Activated CD8-positive, alpha-beta memory T cell treated with anti-CD3 and anti-CD28 coated beads for 36 hours (primary cell): ENCODE measurements at regions not wholly inside any gene's neighbourhood (a gene's known extent, or its start where the extent isn't known, plus 50 kb on each side); places are given as distances from the start of the nearest gene placed in this dataset.

Source experiments
- CTCF ChIA-PET: fragments of 350-600 bp; sonication (Branson Sonifier 250); formaldehyde crosslinking; loops from one replicate; lab custom pipeline; 2021; ENCODE audit warnings: antibody characterized with exemption; lab: Charles Lee
- POLR2A ChIA-PET: fragments of 350-600 bp; sonication (Branson Sonifier 250); formaldehyde crosslinking; loops from one replicate; lab custom pipeline; 2021; ENCODE audit warnings: antibody characterized with exemption; lab: Charles Lee

DNA sequence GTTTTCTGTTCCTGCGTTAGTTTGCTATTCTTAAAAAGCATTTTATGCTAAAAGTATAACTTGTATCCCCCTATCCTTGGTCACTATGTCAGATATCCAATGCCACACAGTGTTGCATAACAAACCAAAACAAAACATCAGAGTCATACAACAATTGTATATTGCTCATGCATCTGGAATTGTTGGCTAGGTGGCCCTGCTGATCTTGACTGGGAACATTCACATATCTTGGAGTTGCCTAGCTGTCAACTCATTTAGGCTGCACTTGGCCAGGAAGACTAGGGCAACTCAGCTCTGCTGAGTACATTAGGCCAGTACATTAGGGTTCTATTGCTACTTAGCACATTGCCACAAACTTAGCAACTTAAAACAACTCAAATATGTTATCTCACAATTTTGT is 706.5 kb upstream of the UBE2E2 start:
- ChIA-PET POLR2A (no interaction called here), CTCF (no interaction called here)

DNA sequence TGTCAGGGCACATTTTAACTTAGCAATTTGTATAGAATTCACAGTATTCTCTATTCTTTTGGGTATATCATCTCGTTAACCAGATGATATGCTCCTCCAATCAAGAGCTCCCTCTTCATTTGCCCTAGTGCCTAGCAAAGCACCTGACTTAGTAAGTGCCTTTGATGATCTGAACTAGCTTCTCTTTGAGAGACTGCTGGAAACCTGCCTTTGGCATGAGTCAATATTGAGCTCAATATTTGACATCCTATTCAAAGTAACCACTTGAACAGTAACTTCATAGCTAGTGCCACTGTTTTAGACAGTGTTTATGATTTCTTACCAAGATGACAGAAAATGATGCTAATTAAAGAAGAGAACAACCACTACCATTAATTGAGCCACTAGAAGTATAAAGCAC is 696.3 kb upstream of the UBE2E2 start:
- ChIA-PET CTCF (no interaction called here), POLR2A (no interaction called here)

DNA sequence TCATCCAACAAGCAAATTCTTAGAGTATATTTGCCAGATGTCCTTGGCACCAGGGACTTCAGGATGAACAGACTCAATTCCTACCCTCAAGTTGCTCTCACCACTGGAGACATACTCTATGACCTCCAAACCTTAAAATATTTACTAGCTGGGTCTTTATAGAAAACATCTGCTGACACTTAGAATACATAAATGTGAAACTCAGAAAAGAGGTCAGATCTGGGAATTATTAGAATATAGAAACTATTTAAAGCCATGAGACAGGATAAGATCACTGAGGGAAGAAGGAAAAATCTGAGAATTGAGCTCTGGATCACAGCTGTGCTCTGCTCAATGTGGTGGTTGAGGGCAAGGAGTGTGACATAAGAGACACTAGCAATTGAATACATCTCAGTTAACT is 695.4 kb upstream of the UBE2E2 start:
- CTCF ChIA-PET, result no interaction called here
- POLR2A ChIA-PET, result no interaction called here

DNA sequence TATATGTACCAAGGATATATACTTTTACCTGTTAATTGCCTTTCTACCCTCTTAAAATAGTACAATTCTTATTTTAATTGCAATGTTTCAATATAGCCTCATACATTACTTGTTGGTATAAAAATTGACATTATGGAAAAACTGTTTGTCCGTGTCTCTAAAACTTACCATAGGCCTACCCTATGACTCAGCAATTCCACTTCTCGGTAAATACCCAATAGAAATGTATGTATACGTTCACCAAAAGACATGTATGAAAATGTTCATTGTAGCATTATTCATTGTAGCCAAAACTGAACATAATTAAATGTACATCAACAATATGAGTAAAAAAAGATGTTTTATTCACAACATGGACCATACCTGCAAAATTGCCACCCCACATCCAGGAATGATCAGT is 679.2 kb upstream of the UBE2E2 start:
- ChIA-PET CTCF (no interaction called here), POLR2A (no interaction called here)

DNA sequence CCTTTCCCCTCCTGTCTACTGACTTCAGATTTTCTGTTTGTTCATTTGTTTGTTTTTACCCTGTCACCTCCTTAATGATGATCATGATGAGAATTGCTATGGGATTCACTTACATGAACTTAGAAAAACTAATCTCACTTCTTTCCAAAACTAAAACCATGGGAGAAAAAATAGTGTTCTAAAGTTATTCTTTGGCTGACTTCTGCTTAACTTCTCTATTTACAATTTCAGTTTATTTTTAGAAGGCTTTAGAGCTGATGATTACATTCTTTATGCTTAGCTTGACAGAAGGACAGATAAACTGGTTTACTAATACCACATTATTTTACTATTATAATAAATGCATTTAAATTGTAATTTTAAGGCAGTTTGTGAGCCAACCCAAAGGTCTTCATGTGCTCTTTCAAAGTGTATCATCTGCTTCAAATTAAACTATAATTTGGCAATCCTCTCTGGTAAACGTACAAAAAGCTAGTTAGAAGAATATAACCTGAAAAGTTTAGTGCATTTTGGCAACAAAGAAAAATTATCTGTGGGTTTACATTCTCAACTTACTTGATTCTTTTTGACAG is 676.8 kb upstream of the UBE2E2 start:
- ChIA-PET CTCF (no interaction called here), POLR2A (no interaction called here)

DNA sequence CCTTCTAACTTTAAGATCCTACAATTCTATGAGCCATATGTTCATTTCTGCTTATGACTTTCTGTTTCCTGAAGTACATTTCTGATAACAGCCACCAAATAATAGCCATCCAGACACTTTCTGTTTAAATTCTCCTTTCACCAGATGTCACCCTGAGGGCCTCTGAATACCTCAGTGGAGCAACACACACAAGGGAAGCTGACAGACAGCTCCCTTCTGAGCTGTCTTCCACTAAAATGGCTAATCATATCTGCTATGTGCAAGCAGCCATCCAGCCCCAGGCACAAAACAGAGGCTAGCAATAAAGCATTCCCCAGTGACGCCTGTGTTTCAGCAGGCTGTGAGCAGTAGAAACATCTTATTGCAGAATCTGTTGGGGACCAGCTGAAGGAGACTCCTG is 666.6 kb upstream of the UBE2E2 start:
- ChIA-PET POLR2A (no interaction called here), CTCF (no interaction called here)

DNA sequence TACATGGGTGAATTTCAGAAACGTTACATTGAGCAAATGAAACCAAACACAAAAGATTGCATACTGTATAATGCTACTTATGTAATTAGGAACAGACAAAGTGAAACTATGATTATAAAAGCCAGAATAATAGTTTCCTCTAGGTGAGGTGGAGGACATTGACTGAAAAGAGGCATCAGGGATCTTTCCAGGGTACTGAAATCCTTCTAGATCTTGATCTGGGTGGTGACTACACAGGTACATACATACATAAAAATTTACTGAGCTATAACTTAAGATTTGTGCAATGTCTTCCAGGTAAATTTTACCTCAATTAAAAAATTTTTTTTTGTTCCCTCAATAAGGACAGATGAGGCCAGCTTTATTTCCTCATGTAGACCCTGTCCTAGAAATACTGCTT is 665.6 kb upstream of the UBE2E2 start:
- CTCF ChIA-PET, result no interaction called here
- POLR2A ChIA-PET, result no interaction called here

DNA sequence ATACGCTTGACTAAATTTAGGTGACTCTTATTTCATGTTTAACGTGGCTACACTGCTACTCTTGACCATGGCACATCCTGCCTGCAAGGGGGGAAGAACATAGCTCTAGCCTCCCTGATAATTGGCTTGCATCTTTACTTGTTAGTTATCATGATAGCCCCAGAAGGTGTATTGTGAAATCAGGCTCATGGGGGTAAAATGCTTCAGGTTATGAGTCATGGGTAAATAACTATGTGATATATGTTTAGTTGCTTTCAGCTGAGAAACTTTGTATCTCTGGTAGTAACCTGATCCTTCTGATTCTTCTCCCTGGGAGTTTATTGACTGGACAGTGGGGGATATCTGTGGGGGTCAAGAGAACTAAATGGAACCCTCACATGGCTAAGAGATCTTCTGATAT is 660.8 kb upstream of the UBE2E2 start:
- CTCF ChIA-PET, result no interaction called here

DNA sequence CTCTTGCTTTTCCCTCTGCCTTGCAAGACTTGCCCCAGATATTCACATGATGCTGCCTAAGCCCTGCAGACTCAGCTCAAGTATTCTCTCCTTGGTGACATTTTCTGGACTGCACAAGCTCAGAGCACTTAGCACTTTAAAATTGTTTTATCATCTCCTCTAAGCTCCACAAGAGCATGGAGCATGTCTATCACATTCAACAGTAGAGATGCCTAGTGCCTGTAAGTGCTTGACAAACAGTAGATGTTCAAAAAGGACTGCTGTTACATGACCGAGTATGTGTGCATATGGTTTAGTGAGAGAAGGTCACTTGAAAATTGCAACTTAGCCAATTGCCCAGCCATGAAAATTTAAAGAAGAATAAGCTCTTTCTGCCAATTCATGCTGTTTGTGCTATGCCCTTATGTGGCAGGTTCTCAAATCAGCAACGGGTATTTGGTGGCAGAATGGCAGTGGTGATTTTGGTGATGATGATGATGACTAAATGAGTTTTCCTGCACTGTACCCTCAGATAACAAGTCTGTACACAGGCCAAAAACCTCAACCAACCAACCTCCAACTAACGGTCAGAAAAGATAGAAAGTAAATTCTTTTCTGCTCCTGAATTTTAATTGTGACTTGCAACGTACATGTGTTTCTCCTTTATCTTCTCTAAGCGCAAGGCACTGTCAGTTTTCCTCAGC is 647.2 kb upstream of the UBE2E2 start:
- POLR2A ChIA-PET, result no interaction called here
- CTCF ChIA-PET, result no interaction called here

More for the DNA sequence above, 660.8 kb upstream of the UBE2E2 start:
- POLR2A ChIA-PET, result no interaction called here

DNA sequence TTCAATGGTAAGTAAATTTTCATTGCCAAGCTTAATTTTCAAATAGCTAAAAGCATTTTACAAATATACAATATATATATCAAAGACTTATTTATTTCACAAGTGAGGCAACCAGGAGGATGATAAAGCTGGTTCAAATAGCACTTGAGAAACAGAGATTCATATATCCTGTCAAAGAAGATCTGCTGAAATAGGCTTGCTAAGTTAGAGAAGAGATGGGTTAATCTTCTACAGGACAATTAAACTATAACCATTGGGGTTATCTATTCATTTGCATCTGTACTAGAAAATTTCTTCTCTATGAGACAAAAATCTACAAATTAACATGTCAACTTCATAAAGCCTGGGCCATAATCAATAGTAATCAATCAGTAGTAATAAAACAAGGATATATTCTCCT is 637.7 kb upstream of the UBE2E2 start:
- ChIA-PET POLR2A (no interaction called here), CTCF (no interaction called here)

DNA sequence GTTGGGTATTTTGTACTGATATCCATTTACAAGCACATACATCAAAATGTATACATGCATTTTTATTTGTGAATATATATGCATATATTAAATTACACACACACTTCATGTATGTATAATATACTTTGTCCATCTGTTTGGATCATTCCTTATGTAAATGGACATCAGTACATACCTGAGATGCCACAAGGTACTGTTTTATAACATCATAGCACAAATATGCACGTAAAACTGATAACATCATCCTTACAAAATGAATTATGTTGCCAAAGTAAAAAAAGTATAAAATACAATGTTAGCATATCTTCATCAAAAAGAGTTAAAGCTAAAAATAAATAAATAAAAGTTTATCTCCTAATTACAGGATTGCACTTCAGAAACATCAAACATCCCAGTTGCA is 634.8 kb upstream of the UBE2E2 start:
- ChIA-PET POLR2A (no interaction called here), CTCF (no interaction called here)

DNA sequence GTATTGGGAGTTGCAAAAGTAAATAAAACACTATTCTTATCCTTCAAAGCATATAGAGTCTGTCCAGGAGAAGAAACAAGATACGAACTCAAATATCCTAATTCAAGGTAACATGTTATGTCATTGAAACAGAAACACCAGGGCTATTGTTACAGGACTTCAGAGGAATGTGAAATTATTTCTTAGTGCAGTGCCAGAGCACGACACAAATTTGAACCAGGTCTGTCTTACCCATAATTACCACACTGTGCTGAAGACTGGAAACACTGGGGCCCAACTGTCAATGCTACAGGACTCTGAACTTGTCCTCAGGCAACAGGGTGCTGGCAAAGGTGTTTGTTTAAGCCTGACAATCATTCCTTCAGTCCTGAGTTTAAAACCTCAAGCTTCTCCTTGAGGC is 633.6 kb upstream of the UBE2E2 start:
- ChIA-PET POLR2A (no interaction called here), CTCF (no interaction called here)

DNA sequence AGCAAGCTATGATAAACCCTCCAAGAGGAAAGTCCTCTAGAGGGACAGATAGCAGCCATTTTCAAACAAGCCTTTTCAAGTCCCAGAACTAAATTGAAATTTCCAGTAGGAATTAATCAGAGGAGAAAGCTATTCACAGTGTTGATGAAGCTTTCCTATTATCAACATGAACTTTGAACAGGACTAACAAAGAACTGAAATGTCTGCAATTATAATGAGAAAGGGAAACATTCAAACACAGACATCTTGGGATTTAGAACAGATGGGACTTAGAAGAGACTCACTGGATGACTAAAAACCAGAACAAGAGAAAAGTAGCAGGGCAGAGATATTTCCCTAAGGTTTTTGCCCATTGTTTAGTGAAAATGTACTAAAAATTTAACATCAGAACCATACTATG is 622.1 kb upstream of the UBE2E2 start:
- POLR2A ChIA-PET, result no interaction called here

DNA sequence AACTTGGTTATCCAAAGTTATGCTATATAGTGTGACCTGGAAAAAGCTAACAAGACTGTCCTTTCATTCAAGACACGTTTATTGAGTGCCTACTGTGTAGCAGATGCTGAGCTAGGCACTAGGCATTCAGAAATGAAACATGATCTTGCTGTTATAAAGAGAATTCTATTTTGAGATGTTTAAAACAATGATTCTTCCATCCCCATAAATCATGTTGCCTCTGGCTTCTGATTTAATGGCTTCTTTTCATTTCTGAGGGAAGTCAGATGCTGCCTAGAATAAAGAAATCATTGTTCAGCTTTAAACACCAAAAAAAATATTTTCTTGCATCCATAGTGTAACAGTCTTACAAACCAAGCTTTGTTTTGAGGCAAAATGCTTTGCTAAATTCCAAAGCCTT is 620.9 kb upstream of the UBE2E2 start:
- ChIA-PET CTCF (no interaction called here), POLR2A (no interaction called here)

More for the DNA sequence above, 622.1 kb upstream of the UBE2E2 start:
- CTCF ChIA-PET, result no interaction called here

DNA sequence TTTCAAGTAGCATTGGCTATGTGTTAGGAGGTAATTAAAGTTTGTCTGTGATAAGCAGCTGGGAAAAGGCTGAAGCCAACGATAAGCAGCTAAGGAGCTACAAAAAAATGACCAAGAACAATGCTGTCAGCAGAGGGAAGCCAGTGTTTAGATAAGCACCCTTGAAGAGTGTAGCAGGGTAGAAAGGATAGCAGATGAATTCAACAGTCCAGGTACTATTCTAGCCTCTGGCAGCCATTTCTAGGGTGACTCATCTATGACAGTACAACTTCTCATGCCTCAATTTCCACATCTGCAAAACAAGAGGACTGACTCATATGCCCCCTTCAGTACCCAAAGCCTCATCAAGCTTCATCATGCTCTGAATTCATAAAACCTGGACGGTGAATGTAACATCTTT is 617.6 kb upstream of the UBE2E2 start:
- POLR2A ChIA-PET, result no interaction called here
- CTCF ChIA-PET, result no interaction called here

DNA sequence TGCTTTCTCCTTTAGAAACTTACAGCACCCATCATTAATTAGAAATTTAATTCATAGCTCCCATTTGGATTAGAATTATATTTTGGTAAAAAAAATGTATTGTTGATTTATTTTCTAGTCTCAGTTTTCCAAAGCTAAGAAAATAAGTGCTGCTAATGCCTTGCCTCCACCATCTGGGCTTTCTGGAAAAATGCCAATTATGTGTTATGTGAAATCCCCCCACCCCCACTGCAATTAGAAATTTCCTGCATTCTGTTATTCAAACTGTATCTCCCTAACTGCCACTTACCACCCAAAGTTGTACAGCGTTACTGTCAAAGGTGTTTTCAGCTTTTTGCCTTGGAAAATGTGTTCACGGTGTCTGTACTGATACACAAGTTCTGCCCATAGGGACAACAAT is 617.2 kb upstream of the UBE2E2 start:
- ChIA-PET CTCF (interaction anchor here (0.7 kb wide), 1 partner anchor 94 kb away, joined by 5 read pairs; no protein-coding TSS in a partner anchor), POLR2A (no interaction called here)

DNA sequence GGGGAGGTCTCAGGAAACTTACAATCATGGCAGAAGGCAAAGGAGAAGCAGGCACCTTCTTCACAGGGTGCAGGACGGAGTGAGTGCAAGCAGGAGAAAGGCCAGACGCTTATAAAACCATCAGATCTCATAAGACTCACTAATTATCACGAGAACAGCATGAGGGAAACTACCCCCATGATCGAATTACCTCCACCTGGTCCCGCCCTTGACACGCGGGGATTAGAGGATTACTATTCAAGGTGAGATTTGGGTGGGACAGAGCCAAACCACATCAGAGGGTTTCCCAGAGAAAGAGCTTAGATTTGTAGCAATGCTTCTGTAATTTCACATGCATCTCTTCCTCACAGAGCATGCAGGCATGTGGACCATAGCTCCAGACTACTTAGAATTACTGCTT is 615.7 kb upstream of the UBE2E2 start:
- ChIA-PET POLR2A (no interaction called here), CTCF (no interaction called here)

DNA sequence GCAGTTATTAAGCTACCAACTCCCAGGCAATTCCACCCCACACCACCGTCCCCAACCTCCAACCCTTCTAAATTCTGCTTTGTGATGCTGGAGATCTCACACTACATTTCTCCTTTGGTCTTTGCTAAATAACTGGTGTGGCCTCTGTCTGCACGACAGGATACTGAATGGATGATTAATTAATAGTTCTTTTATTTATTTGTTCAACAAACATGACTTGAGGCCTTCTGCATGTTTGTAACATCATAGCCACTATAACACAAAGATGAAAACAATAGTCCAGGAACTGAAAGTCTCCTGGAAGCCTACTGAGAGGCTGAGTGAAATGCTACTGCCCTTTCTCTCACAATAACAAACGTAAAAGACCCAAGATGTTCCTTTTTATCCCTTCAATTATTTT is 609.5 kb upstream of the UBE2E2 start:
- ChIA-PET POLR2A (no interaction called here), CTCF (no interaction called here)

DNA sequence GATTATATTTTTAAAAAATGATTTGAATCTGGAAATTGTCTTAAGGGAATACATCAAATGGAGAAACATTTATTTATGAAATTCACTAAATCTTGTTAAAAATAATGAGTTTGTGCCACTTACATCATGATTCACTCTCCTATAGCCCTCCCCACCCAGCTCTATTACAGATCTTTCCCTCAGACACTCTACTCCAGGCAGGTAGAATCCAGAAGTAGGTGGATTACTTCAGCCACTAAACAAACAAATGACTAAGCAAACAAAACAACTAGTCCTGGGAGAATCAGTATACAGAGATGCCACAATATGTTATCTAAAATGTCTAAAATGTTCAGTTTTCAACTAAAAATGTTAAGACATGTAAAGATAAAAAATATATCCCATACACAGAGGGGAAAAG is 608.1 kb upstream of the UBE2E2 start:
- ChIA-PET CTCF (no interaction called here), POLR2A (no interaction called here)

DNA sequence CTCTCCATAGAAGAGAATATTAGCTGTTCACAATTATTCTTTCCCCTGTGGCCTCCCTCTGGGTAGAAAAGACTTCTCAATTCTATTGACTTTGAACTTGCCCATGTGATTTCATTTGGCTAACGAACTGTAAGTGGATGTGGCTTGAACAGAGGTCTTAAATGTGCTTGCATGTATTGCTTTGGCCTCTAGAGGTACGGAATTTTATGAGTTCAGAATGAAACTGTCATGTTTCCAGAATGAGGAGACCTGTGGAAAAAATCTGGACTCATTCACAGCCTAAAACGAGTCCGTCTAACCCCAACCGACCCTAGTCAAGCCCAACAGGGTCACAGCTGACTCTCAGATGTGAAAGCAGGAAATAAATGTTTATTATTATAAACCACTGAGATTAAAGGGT is 596.7 kb upstream of the UBE2E2 start:
- POLR2A ChIA-PET, result no interaction called here
- CTCF ChIA-PET, result no interaction called here

DNA sequence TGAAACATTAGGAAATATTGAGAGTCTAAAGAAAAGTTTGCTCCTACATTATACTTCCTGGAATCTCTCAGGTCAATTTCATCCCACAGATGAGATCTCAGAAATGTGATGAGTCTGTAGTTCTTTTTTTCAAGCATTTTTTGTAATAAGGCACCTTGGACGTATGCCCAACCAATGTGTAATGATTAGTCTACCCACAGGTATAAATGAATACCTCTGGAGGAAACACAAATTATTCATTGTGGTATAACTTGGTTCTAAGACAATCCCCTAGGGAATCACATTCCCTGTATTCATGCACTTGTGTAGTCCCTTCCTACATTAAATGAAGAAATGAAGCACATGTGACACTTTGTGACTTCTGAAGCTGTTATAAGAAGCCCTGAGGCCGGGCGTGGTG is 596.2 kb upstream of the UBE2E2 start:
- ChIA-PET POLR2A (no interaction called here), CTCF (no interaction called here)

DNA sequence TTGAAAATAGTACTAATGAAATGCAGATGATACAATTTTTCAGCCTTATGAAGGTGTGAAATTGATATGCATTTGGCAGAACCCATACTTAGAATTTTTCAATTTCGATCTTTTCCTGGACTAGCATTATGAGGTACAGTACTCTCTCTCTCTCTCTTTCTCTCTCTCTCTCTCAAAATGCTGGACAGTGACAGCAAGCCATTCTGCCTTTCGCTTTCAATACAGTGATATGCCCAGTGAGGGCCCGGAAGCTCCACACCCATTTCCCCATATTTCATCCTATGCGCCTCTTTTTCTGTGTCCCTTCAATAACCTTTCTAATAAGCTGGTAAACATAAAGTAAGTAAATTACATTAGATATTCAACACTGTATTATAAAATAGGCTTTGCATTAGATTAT is 595.0 kb upstream of the UBE2E2 start:
- ChIA-PET CTCF (no interaction called here), POLR2A (no interaction called here)
